Omental fat pad (tissue), 3 donors: ENCODE measurements at regions not wholly inside any gene's neighbourhood (a gene's known extent, or its start where the extent isn't known, plus 50 kb on each side); places are given as distances from the start of the nearest gene placed in this dataset.

Source experiments
- ATAC-seq: fragments of 150-250 bp; one replicate; pipeline ENCODE4 v1.9.1; 2016; ENCODE audit warnings: mild to moderate bottlenecking, moderate library complexity; ENCODE audit not compliant: low FRiP score
- DNase-seq: peaks from one replicate; pipeline ENCODE4 v3.0.0-alpha.2; 2019; ENCODE audit warnings: low spot score
- CTCF ChIP-seq, 3 donors: fragments of 450-650 bp; IDR thresholded peaks; one replicate each; pipeline ENCODE4 v1.5.1; 2016 to 2017; ENCODE audit warnings: antibody characterized with exemption in 3 of 3, mild to moderate bottlenecking in 3 of 3, moderate library complexity in 2 of 3

GRCh38 chr20:57967364-57967763, 257.5 kb upstream of the PMEPA1 start:
- no peak for TF ChIP-seq CTCF (IDR thresholded peaks at IDR 0.05)
- DNase-seq = no peak
- ATAC-seq = no peak

- no peak for ATAC-seq
- DNase-seq = no peak
- no peak for TF ChIP-seq CTCF (IDR thresholded peaks at IDR 0.05)
These were observed 256.8 kb upstream of the PMEPA1 start for GRCh38 chr20:57966620-57967019.

GRCh38 chr20:57965441-57965840, 255.6 kb upstream of the PMEPA1 start:
- TF ChIP-seq CTCF (IDR thresholded peaks at IDR 0.05) = no peak
- ATAC-seq (no peak), DNase-seq (no peak)

- ATAC-seq (no peak), DNase-seq (no peak)
- no peak for TF ChIP-seq CTCF (IDR thresholded peaks at IDR 0.05)
These were observed 254.4 kb upstream of the PMEPA1 start for GRCh38 chr20:57964011-57964862.

- TF ChIP-seq CTCF (IDR thresholded peaks at IDR 0.05) = no peak
- ATAC-seq (no peak), DNase-seq (no peak)
These were observed 251.2 kb upstream of the PMEPA1 start for GRCh38 chr20:57960803-57961575.

- ATAC-seq (peak; percentile 31), DNase-seq (no peak)
- no peak for TF ChIP-seq CTCF (IDR thresholded peaks at IDR 0.05)
These were observed 249.8 kb upstream of the PMEPA1 start for GRCh38 chr20:57959589-57959988.
